ENCODE measurements at regions not wholly inside any gene's neighbourhood (a gene's known extent, or its start where the extent isn't known, plus 50 kb on each side); places are given as distances from the start of the nearest gene placed in this dataset.
"Not testable (repeated sequence)": the region's sequence is repeated elsewhere in the genome, so short reads cannot be mapped to it uniquely, and the experiment has no call there.

DNA sequence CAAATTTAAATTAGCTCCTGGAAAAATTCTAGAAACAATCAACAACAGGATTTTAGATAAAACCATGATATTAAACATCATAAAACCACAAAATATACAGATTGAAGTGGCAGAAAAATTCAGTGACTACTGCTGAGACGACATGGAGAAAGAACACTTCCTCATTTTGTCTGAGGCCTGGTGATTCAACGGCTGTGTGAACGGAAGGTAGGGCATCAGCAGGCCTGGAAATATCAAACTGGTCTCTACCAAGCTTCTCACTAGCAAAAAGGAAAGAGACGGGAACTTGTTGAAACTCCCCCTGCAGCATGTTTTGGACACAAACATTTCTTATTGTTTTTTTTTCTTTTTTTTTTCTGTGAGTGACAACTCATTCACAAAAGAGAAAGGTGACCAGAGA is 58.0 kb upstream of the AHI1 start:
- Mint-ChIP-seq H3K9me3 (no peaks in the 10 kb centered on the region), H3K36me3 (ENCODE audit: low read depth) (no peaks in the 10 kb centered on the region), H3K27ac (no peak overlapping the region), H3K4me1 (ENCODE audit: low read depth) (no peaks in the 10 kb centered on the region), H3K27me3 (ENCODE audit: low read depth) (no peaks in the 10 kb centered on the region), H3K4me3 (no peak overlapping the region)
- no peak for DNase-seq
- CTCF ChIA-PET: interaction anchor here (0.6 to 1.0 kb wide), 4 partner anchors 19 to 492 kb away, joined by 3 to 7 read pairs (median 3); no protein-coding TSS in a partner anchor
- intact Hi-C loops (cut with micrococcal nuclease): no loop called here

DNA sequence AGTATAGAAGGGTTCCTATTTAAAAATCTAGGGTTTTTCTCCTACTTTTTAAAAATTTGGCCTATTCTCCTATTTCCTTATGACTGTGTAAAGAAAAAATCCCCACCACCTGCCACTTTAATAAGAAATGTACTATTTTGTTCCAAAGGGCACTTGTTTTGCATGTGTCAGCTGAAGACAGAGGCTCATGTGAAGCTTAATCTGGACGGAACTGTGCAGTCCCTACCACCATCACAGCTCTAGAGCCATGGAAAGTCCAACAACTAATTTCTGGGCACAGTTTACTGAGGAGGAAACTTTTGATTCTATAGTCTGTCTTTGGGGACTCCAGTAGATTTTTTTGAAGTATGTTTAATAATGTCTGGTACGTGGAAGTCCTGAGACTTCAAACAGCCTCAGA is 60.0 kb upstream of the AHI1 start:
- no peaks in the 10 kb centered on the region for H3K9me3 Mint-ChIP-seq
- H3K4me3 Mint-ChIP-seq: no peak overlapping the region
- no peak overlapping the region for H3K27ac Mint-ChIP-seq
- CTCF ChIA-PET: no interaction called here
- DNase-seq: no peak
- no peaks in the 10 kb centered on the region for H3K4me1 Mint-ChIP-seq (ENCODE audit: low read depth)
- H3K36me3 Mint-ChIP-seq (ENCODE audit: low read depth): no peaks in the 10 kb centered on the region
- intact Hi-C loops (cut with micrococcal nuclease): no loop called here
- H3K27me3 Mint-ChIP-seq (ENCODE audit: low read depth): no peaks in the 10 kb centered on the region

DNA sequence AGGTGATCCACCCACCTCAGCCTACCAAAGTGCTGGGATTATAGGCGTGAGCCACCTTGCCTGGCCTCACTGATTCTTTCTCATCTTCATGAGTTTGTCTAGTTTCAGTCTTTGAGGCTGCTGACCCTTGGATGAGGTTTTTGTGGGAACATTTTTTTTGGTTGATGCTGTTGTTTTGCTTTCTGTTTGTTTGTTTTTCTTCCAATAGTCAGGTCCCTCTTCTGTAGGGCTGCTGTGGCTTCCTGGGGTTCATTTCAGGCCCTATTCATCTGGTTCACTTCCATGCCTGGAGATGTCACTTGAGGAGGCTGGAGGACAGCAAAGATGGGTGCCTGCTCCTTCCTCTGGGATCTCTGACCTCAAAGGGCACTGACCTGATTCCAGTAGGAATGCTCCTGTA is 68.1 kb upstream of the AHI1 start:
- H3K27me3 Mint-ChIP-seq (ENCODE audit: low read depth); intact Hi-C loops (cut with micrococcal nuclease); H3K4me3 Mint-ChIP-seq; H3K9me3 Mint-ChIP-seq; H3K4me1 Mint-ChIP-seq (ENCODE audit: low read depth); DNase-seq; CTCF ChIA-PET; H3K27ac Mint-ChIP-seq; H3K36me3 Mint-ChIP-seq (ENCODE audit: low read depth): not testable (repeated sequence)

DNA sequence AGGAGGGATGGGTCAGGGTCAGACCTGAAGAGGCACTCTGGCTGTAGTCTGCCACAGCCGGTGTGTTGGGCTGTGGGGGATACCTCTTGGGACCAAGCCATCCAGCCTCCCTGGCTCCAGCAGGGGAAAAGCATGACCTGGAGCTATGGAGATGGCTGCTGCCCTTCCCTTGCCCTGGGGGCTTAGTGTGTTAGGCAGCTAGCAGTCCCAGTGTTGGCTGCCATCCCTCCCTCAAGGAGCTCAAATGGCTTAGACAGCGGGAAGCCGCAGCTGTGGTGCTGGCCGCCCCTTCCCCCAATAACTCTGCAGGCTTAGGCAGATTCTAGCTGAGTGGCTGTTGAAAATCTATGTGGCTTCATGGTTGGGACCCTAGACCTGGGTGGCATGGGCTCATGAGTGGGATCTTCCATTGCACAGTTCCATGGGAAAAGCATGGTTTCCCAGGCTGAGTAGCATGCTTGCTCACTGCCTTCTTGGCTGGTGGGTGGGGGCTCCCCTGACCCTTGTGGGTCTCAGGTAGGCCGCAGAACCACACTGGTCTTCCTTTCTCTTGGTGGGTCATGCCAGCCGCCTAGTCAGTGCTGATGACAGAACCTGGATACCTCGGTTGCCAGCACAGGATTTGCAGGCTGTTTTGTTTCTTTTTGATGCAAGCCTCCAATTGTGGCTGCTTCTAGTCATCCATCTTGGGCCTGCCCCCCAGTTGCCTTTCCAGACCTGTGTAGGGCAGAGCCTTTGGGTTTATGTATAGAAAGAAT is 69.0 kb upstream of the AHI1 start:
- intact Hi-C loops (cut with micrococcal nuclease): no loop called here
- CTCF ChIA-PET: no interaction called here
- no peaks in the 10 kb centered on the region for H3K36me3 Mint-ChIP-seq (ENCODE audit: low read depth)
- peaks cover 3% of the 10 kb centered on the region for H3K27me3 Mint-ChIP-seq (ENCODE audit: low read depth)
- H3K4me3 Mint-ChIP-seq: no peak overlapping the region
- no peaks in the 10 kb centered on the region for H3K9me3 Mint-ChIP-seq
- DNase-seq: no peak
- H3K4me1 Mint-ChIP-seq (ENCODE audit: low read depth): peaks cover 8% of the 10 kb centered on the region
- H3K27ac Mint-ChIP-seq: no peak overlapping the region

DNA sequence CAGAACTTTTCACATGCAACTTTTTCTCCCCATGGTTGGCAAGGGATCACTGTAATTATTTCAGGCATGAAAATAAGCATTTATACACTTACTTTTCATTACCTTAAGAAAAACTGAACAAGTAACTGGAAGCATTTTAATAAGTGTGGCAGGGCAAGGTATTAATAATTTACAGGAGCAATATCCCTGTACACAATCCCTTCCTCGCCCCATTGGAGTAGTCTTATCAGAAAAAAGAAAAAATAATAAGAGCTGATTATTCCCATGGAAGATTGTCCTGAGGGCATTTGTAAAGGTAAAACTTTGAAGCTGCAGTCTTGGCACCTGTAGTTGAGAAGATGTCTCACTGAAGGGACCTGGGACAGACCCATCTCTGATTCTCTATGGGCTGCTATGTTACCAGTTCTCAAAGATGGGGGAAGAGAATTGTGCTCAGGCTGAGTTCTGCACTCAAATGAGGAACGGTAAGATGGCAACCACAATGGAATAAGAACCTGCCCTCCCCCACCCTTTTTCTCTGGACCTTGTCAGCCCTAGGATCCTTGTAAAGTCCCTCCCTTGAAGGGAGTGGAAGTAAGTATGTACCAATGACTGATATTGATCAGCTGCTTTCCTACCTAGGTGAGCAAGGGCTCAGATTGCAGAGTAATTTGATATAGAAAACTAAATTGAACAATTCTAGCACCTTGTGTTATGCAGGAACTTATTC is 70.0 kb upstream of the AHI1 start:
- Mint-ChIP-seq H3K9me3 (no peaks in the 10 kb centered on the region), H3K27ac (no peak overlapping the region), H3K36me3 (ENCODE audit: low read depth) (no peaks in the 10 kb centered on the region), H3K4me3 (no peak overlapping the region), H3K27me3 (ENCODE audit: low read depth) (peaks cover 3% of the 10 kb centered on the region), H3K4me1 (ENCODE audit: low read depth) (peaks cover 8% of the 10 kb centered on the region)
- intact Hi-C loops (cut with micrococcal nuclease): loop anchor here (1.0 to 2.0 kb wide), 3 partner anchors 10 to 57 kb away; no protein-coding TSS in a partner anchor
- no peak for DNase-seq
- CTCF ChIA-PET: interaction anchor here (0.7 kb wide), 2 partner anchors 31 to 33 kb away, joined by 3 to 4 read pairs; no protein-coding TSS in a partner anchor

DNA sequence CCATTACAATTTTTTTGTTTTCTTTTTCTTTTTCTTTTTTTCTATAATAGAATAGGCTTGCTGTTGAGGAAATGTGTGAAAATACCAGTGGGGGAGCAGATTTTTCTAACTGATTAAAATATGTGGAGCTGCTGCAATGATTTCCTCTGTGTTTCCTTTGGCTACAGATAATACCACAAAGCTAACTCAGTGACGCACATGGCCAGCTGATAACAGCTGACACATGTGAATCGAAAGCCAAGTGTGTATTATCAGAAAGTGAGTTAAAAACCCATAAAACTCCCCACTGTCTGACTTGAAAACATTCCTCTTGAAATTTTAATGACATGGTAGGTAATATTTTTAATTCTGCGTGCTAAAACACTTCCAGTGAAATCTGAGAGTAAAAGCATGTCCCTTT is 70.8 kb upstream of the AHI1 start:
- H3K27ac Mint-ChIP-seq: no peak overlapping the region

DNA sequence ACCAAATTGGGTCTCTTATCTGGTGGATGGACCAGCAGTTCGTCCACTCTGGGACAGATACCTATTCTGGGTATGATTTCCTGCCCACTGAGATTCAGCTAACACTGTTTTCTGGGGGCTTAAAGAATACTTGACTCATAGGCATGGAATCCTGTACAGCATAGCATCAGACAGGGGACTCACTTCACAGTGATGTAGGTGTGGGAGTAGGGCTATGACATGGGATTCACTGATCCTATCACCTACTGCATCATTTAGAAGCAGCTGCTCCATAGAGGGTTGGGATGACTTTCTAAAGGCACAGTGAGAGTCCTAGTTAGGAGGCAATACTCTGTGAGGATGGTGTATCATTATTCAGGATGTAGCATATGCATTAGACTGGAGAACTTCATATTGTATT is 74.5 kb upstream of the AHI1 start:
- H3K27ac Mint-ChIP-seq: no peak overlapping the region
- peaks cover 3% of the 10 kb centered on the region for H3K27me3 Mint-ChIP-seq (ENCODE audit: low read depth)
- no peaks in the 10 kb centered on the region for H3K9me3 Mint-ChIP-seq
- CTCF ChIA-PET: no interaction called here
- intact Hi-C loops (cut with micrococcal nuclease): no loop called here
- DNase-seq: no peak
- H3K4me3 Mint-ChIP-seq: no peak overlapping the region
- peaks cover 19% of the 10 kb centered on the region for H3K4me1 Mint-ChIP-seq (ENCODE audit: low read depth)
- H3K36me3 Mint-ChIP-seq (ENCODE audit: low read depth): no peaks in the 10 kb centered on the region

More for the DNA sequence above, 70.8 kb upstream of the AHI1 start:
- intact Hi-C loops (cut with micrococcal nuclease): loop anchor here (1.0 to 2.0 kb wide), 3 partner anchors 9 to 56 kb away; no protein-coding TSS in a partner anchor
- CTCF ChIA-PET: interaction anchor here (0.7 kb wide), 2 partner anchors 32 to 34 kb away, joined by 3 to 4 read pairs; no protein-coding TSS in a partner anchor
- H3K9me3 Mint-ChIP-seq: no peaks in the 10 kb centered on the region
- H3K36me3 Mint-ChIP-seq (ENCODE audit: low read depth): no peaks in the 10 kb centered on the region
- peaks cover 3% of the 10 kb centered on the region for H3K27me3 Mint-ChIP-seq (ENCODE audit: low read depth)
- peak; percentile 65 for DNase-seq
- no peak overlapping the region for H3K4me3 Mint-ChIP-seq
- H3K4me1 Mint-ChIP-seq (ENCODE audit: low read depth): peaks cover 8% of the 10 kb centered on the region

DNA sequence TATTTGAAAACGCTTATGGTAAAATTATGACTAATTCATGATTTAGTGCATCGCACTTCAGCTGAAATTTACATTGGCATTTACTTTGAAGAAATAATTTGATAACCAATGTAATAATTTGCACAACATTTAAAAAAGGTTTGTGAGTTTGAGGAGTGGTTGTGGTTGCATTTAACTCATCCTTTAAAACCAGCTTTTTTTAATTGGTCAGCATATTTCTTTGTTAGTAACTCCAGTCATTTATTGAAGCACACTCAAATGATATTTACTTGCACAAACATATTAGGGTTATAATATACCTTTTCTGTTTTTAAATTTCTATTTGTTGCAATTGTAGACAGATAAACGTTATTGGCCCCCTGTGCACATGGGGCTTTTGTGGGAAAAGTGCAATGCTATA is 78.1 kb upstream of the AHI1 start:
- Mint-ChIP-seq H3K4me3 (no peak overlapping the region), H3K27ac (no peak overlapping the region), H3K27me3 (ENCODE audit: low read depth) (no peaks in the 10 kb centered on the region), H3K9me3 (no peaks in the 10 kb centered on the region), H3K4me1 (ENCODE audit: low read depth) (peaks cover 20% of the 10 kb centered on the region), H3K36me3 (ENCODE audit: low read depth) (no peaks in the 10 kb centered on the region)
- intact Hi-C loops (cut with micrococcal nuclease): no loop called here
- CTCF ChIA-PET: no interaction called here
- DNase-seq: no peak

DNA sequence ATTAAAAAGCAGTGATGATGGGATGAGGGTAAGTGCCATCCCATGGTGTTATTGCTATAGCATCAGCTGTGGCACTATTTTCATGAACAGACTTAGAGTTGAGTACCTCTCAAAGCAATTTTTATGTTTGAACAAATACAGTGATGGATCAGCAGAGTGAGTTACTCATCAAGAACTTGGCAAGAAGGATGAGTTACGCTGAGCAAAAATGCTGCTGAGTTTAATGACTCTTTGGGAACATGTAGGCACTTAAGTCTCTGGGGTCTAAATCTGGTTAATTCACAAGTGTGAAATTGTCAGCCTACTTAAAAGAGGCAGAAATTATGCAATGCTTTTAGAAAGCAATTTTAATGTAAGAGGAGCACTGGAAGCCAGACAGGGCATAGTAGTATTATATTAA is 78.5 kb upstream of the AHI1 start:
- intact Hi-C loops (cut with micrococcal nuclease): no loop called here
- Mint-ChIP-seq H3K27ac (no peak overlapping the region), H3K36me3 (ENCODE audit: low read depth) (no peaks in the 10 kb centered on the region), H3K9me3 (no peaks in the 10 kb centered on the region), H3K27me3 (ENCODE audit: low read depth) (no peaks in the 10 kb centered on the region), H3K4me1 (ENCODE audit: low read depth) (peaks cover 20% of the 10 kb centered on the region), H3K4me3 (no peak overlapping the region)
- DNase-seq: no peak
- CTCF ChIA-PET: no interaction called here

DNA sequence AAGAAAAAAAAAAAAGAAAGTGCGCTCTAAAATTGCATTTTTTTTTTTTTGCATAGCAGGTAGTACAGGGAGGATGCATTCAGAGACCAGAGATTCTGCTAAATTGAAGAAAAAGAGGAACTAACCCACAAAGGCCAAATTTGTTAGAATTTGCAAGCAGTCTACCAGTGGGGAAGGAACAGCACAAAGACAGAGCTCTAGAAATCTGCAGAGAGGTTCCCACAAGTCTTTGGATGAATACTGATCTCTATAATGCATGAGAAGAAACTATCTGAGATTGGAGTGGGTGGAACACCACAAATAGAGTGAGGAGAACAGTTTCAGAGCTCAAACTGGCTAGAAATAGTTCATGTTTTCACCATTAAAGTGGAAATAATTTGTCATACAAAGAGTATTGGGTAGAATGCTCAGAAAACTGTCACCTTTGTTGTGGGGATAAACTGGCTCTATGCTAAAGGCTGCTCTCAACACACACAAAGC is 79.6 kb upstream of the AHI1 start:
- H3K4me3 Mint-ChIP-seq: no peak overlapping the region
- CTCF ChIA-PET: no interaction called here
- H3K27me3 Mint-ChIP-seq (ENCODE audit: low read depth): no peaks in the 10 kb centered on the region

DNA sequence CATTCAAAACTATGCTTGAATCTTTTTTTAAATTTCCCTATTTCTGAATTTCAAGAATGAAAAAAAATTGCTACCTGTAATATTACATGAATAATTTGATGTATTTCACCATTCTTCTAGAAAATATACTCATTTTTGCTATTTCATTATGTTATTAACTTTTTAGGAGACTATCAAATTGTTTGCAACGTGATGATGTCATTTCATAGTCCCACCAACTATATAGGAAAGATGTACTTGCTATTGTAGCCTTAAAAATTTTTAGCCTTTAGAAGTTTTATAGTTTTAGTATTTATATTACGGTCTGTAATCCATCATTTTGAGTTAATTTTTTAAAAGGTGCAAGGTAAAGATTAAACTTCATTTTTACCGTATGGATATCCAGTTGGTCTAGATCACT is 81.4 kb upstream of the AHI1 start:
- Mint-ChIP-seq H3K4me1 (ENCODE audit: low read depth) (peaks cover 23% of the 10 kb centered on the region), H3K27ac (no peak overlapping the region)

More for the DNA sequence above, 79.6 kb upstream of the AHI1 start:
- no peaks in the 10 kb centered on the region for H3K36me3 Mint-ChIP-seq (ENCODE audit: low read depth)
- no peaks in the 10 kb centered on the region for H3K9me3 Mint-ChIP-seq
- intact Hi-C loops (cut with micrococcal nuclease): loop anchor here (1.0 kb wide), 2 partner anchors 9 to 47 kb away; no protein-coding TSS in a partner anchor
- peak overlapping the region; percentile 41 for H3K27ac Mint-ChIP-seq
- peaks cover 20% of the 10 kb centered on the region for H3K4me1 Mint-ChIP-seq (ENCODE audit: low read depth)
- DNase-seq: no peak

DNA sequence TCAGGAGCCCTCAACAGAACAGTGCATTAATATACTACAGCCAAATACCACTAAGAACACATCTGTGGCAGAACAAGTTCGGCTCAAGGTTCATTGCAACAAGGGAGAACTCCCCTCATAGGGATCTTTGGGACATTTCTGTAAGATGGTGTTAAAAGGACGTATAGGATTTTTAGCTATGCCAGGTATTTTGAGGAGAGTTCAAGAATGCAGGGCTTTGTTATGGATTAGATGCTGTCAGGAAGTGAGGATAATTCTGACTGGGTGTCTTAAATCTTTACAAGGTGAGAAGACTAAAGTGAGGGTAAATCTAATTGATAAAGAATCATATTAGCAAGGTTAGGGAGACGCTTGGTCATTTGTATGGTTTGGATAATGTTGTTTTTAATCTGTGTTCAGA is 83.7 kb upstream of the AHI1 start:
- no peaks in the 10 kb centered on the region for H3K9me3 Mint-ChIP-seq
- no peak for DNase-seq
- H3K4me1 Mint-ChIP-seq (ENCODE audit: low read depth): peaks cover 22% of the 10 kb centered on the region
- H3K27me3 Mint-ChIP-seq (ENCODE audit: low read depth): no peaks in the 10 kb centered on the region
- H3K4me3 Mint-ChIP-seq: no peak overlapping the region
- H3K27ac Mint-ChIP-seq: no peak overlapping the region
- intact Hi-C loops (cut with micrococcal nuclease): no loop called here
- no peaks in the 10 kb centered on the region for H3K36me3 Mint-ChIP-seq (ENCODE audit: low read depth)
- CTCF ChIA-PET: interaction anchor here (0.6 kb wide), 1 partner anchor 1084 kb away, joined by 3 read pairs; no protein-coding TSS in a partner anchor

More for the DNA sequence above, 81.4 kb upstream of the AHI1 start:
- Mint-ChIP-seq H3K9me3 (no peaks in the 10 kb centered on the region), H3K4me3 (no peak overlapping the region), H3K27me3 (ENCODE audit: low read depth) (no peaks in the 10 kb centered on the region), H3K36me3 (ENCODE audit: low read depth) (no peaks in the 10 kb centered on the region)
- no peak for DNase-seq
- CTCF ChIA-PET: interaction anchor here (0.5 kb wide), 1 partner anchor 23 kb away, joined by 5 read pairs; no protein-coding TSS in a partner anchor
- intact Hi-C loops (cut with micrococcal nuclease): no loop called here
